ENCODE measurements at regions not wholly inside any gene's neighbourhood (a gene's known extent, or its start where the extent isn't known, plus 50 kb on each side); places are given as distances from the start of the nearest gene placed in this dataset.

DNA sequence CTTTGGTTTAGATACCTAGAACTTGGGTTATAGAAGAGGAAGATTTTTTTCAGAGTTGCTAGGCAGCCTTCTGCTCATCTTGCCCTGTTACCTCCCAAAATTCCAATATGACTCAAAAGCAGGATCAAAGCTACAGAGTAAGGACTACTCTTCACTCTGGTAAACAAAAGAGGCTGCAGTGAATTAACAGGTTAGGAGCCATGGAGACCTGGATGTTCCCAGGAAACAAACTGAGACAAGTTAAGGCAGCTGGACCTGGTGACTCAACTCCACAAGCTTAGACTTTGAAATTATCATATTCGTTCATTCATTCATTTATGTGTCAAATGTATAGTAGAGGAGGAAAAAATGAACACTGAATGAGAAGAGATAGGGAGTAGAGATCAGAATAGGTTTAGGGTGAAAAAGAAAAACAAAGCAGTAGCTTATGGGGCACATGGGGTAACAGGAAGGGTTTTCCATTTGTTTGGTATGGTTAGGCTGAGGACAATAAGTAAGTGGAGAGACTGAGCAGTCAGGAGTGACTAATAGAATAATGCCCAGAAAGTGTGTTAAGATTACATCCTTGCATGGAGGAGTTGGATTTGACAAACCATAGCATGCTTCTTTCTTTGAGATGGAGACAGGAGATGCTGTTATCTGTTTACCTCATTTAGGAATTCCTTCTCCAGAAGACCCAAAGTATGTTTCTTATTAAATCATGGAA is 464.0 kb upstream of the ZNF608 start:
- no peaks in the 10 kb centered on the region for H3K27me3 Mint-ChIP-seq
- ChIA-PET POLR2A (no interaction called here), CTCF (no interaction called here)
- DNase-seq (no peak), ATAC-seq (ENCODE audit: low read depth) (no peak)
- no peak overlapping the region for H3K27ac Mint-ChIP-seq
- intact Hi-C loops (cut with micrococcal nuclease): no loop called here
- no peaks in the 10 kb centered on the region for H3K36me3 Mint-ChIP-seq (ENCODE audit: low read depth)
- TF ChIP-seq, protein P1, sequence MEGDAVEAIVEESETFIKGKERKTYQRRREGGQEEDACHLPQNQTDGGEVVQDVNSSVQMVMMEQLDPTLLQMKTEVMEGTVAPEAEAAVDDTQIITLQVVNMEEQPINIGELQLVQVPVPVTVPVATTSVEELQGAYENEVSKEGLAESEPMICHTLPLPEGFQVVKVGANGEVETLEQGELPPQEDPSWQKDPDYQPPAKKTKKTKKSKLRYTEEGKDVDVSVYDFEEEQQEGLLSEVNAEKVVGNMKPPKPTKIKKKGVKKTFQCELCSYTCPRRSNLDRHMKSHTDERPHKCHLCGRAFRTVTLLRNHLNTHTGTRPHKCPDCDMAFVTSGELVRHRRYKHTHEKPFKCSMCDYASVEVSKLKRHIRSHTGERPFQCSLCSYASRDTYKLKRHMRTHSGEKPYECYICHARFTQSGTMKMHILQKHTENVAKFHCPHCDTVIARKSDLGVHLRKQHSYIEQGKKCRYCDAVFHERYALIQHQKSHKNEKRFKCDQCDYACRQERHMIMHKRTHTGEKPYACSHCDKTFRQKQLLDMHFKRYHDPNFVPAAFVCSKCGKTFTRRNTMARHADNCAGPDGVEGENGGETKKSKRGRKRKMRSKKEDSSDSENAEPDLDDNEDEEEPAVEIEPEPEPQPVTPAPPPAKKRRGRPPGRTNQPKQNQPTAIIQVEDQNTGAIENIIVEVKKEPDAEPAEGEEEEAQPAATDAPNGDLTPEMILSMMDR (IDR thresholded peaks at IDR 0.05): no peak
- no peaks in the 10 kb centered on the region for H3K9me3 Mint-ChIP-seq
- peaks cover 6% of the 10 kb centered on the region for H3K4me1 Mint-ChIP-seq
- no peak overlapping the region for H3K4me3 Mint-ChIP-seq

DNA sequence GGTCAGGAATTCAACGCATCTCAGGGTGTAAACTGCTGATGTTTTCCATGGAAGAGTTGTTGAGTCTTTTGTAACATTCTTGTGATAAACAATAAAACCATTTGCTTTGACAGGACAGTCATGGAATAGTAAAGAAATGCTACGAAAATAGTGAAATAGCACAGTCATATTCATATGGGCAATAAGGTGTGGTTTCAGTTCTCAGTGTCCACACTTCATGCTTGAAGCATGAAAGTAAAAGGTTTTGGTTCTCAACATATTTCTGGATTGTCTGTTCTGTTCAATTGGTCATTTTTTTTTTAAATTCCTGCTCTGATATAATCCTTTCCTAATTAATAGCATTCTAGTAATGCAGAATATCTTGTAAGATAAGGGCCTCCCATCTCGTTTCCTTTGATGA is 467.6 kb upstream of the ZNF608 start:
- ATAC-seq (ENCODE audit: low read depth) (no peak), DNase-seq (no peak)
- POLR2A ChIA-PET: no interaction called here
- peaks cover 6% of the 10 kb centered on the region for H3K9me3 Mint-ChIP-seq
- H3K27ac Mint-ChIP-seq: no peak overlapping the region
- H3K4me1 Mint-ChIP-seq: no peaks in the 10 kb centered on the region
- H3K27me3 Mint-ChIP-seq: no peaks in the 10 kb centered on the region
- no peaks in the 10 kb centered on the region for H3K36me3 Mint-ChIP-seq (ENCODE audit: low read depth)
- no peak overlapping the region for H3K4me3 Mint-ChIP-seq
- CTCF ChIA-PET: no interaction called here
- TF ChIP-seq, protein P1 (IDR thresholded peaks at IDR 0.05): no peak
- intact Hi-C loops (cut with micrococcal nuclease): no loop called here

DNA sequence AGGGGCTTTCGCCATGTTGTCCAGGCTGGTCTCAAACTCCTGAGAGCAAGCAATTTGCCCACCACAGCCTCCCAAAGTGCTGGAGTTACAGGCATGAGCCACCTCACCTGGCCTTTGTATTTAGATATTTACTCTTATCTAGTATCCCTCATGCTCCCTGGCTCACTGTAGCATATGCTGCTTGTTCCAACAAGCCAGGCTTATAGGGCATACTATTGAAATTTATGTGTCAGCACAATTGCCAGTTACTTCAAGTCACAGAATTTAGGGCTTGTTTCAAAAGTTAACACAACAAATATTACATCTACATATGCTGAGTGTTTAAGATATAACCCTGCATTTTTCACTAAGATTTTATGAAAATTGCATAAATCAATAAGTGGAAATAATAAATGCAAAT is 469.2 kb upstream of the ZNF608 start:
- Mint-ChIP-seq H3K27me3 (no peaks in the 10 kb centered on the region), H3K36me3 (ENCODE audit: low read depth) (no peaks in the 10 kb centered on the region), H3K27ac (no peak overlapping the region), H3K4me3 (no peak overlapping the region), H3K9me3 (peaks cover 12% of the 10 kb centered on the region), H3K4me1 (no peaks in the 10 kb centered on the region)
- ATAC-seq (ENCODE audit: low read depth): no peak
- TF ChIP-seq, protein P1 (IDR thresholded peaks at IDR 0.05): no peak
- intact Hi-C loops (cut with micrococcal nuclease): no loop called here
- CTCF ChIA-PET: no interaction called here
- no peak for DNase-seq
- POLR2A ChIA-PET: no interaction called here

DNA sequence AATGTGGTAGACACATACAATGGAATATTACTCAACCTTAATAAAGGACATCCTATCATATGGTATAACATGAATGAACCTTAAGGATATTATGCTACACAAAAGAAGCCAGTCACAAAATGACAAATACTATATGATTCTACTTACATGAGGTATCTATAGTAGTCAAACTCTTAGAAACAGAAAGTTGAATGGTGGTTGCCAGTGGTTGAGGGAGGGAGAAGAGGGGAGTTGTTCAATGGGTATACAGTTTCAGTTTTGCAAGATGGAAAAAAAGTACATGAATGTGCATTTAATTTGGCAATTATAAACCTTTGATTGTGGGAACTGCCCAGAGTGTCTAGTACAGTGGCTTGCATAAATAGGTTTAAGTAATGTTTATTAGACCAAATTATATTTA is 473.3 kb upstream of the ZNF608 start:
- Mint-ChIP-seq H3K4me3 (no peak overlapping the region), H3K27me3 (no peaks in the 10 kb centered on the region), H3K9me3 (peaks cover 12% of the 10 kb centered on the region), H3K4me1 (no peaks in the 10 kb centered on the region), H3K27ac (no peak overlapping the region), H3K36me3 (ENCODE audit: low read depth) (no peaks in the 10 kb centered on the region)
- DNase-seq: no peak
- ChIA-PET CTCF (no interaction called here), POLR2A (no interaction called here)
- ATAC-seq (ENCODE audit: low read depth): no peak
- TF ChIP-seq, protein P1 (IDR thresholded peaks at IDR 0.05): no peak
- intact Hi-C loops (cut with micrococcal nuclease): no loop called here

DNA sequence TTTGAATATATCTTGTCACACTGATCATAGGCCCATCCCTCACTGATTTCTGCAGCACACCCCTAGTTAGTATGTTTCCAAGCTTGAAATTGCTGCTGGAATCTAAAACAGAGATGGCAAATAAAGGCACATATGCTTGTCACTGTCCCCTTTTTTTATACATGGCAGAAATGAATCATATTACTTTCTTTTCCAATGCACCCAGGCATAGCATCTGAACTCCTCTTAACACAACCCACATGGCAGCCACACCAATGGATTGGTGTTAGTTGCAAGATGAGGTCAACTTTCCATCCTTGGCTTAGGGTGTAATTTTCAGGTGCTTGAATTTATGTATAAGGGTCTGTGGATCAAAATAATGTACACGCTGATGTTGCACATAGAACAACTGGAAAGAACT is 473.8 kb upstream of the ZNF608 start:
- intact Hi-C loops (cut with micrococcal nuclease): no loop called here
- CTCF ChIA-PET: no interaction called here

More for the DNA sequence above, 473.8 kb upstream of the ZNF608 start:
- Mint-ChIP-seq H3K36me3 (ENCODE audit: low read depth) (no peaks in the 10 kb centered on the region), H3K27me3 (no peaks in the 10 kb centered on the region), H3K9me3 (peaks cover 12% of the 10 kb centered on the region), H3K27ac (no peak overlapping the region), H3K4me3 (no peak overlapping the region), H3K4me1 (no peaks in the 10 kb centered on the region)
- DNase-seq: no peak
- ATAC-seq (ENCODE audit: low read depth): no peak
- POLR2A ChIA-PET: no interaction called here
- TF ChIP-seq, protein P1 (IDR thresholded peaks at IDR 0.05): no peak
